AG09309 (cell line): ENCODE measurements at regions not wholly inside any gene's neighbourhood (a gene's known extent, or its start where the extent isn't known, plus 50 kb on each side); places are given as distances from the start of the nearest gene placed in this dataset.
"Not testable (repeated sequence)": the region's sequence is repeated elsewhere in the genome, so short reads cannot be mapped to it uniquely, and the experiment has no call there.

Experiments
- DNase-seq: peaks from one replicate; pipeline ENCODE4 v3.0.0-alpha.2; 2010; ENCODE audit warnings: low read depth
- H3K4me3 ChIP-seq: 2 replicates; pipeline ENCODE4 v1.5.1; 2011; ENCODE audit warnings: mild to moderate bottlenecking, low read depth, low read length, moderate library complexity; ENCODE audit not compliant: control insufficient read depth
- TF ChIP-seq, protein P1 (sequence below): IDR thresholded peaks from 2 replicates; pipeline ENCODE4 v1.5.1; 2011; ENCODE audit warnings: mild to moderate bottlenecking, low read depth, low read length, inconsistent platforms; ENCODE audit not compliant: insufficient read depth, control insufficient read depth; ENCODE audit errors: missing control alignments

DNA sequence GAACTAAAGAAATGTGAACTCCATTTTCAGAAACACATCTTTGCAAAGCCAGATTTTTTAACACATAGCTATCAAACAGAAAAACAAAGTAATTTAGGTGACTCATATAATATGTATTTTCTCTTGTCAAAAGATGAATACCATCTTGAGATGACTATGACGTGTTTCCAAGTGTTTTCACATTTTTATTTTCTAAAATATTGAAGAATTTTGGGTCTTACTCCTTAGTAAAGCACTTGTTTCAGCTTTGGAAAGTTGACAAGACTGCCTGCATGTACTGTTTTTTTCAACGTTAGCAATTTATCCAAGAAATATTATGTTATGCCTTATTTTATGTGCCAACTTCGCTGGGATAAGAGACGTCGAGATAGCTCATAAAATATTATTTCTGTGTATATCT, 733.9 kb upstream of the EPHA5 start:
- no peak for DNase-seq
- TF ChIP-seq, protein P1, sequence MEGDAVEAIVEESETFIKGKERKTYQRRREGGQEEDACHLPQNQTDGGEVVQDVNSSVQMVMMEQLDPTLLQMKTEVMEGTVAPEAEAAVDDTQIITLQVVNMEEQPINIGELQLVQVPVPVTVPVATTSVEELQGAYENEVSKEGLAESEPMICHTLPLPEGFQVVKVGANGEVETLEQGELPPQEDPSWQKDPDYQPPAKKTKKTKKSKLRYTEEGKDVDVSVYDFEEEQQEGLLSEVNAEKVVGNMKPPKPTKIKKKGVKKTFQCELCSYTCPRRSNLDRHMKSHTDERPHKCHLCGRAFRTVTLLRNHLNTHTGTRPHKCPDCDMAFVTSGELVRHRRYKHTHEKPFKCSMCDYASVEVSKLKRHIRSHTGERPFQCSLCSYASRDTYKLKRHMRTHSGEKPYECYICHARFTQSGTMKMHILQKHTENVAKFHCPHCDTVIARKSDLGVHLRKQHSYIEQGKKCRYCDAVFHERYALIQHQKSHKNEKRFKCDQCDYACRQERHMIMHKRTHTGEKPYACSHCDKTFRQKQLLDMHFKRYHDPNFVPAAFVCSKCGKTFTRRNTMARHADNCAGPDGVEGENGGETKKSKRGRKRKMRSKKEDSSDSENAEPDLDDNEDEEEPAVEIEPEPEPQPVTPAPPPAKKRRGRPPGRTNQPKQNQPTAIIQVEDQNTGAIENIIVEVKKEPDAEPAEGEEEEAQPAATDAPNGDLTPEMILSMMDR = no peak
- H3K4me3 ChIP-seq = no peak overlapping the region

DNA sequence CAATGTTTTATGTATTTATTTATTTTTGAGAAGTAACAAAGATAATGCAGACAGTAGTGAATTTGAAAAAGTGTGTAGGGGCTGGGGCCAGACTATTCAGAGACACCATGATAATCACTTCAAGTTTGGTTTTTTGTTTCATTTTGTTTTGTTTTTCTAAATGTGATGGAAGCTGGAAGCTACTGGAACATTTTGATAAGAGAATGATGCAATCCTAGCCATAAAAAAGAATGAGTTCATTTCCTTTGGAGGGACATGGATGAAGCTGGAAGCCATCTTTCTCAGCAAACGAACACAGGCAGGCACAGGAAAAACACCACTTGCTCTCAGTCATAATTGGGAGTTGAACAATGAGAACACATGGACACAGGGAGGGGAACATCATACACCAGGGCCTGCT, 706.6 kb upstream of the EPHA5 start:
- H3K4me3 ChIP-seq = no peak overlapping the region
- TF ChIP-seq, protein P1 = no peak
- no peak for DNase-seq

GRCh38 chr4:66376396-66376795, 706.1 kb upstream of the EPHA5 start:
- no peak for DNase-seq
- H3K4me3 ChIP-seq = no peak overlapping the region
- TF ChIP-seq, protein P1 = no peak

DNA sequence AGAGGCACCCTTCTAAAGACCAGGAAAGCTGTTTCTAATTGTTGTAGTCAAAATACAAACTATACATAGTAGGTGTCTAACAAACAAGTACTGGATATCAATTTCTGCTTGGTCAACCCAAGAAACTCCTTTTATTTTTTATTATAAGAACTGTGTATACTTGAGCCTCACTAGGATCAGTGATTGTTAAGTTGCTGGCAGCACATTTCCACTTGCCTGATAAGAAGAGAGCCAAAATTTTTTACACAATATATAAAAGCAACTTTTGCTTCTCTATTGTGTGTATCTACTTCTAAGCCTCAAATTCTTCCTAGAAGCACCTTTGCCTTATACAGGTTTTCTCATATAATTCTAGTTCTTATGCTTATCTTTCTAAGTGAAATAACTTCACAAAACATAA, 703.0 kb upstream of the EPHA5 start:
- no peak overlapping the region for H3K4me3 ChIP-seq
- DNase-seq = no peak
- TF ChIP-seq, protein P1 = no peak

- DNase-seq = no peak
- TF ChIP-seq, protein P1 = no peak
- no peak overlapping the region for H3K4me3 ChIP-seq
These were observed 702.4 kb upstream of the EPHA5 start for GRCh38 chr4:66372706-66373105.

DNA sequence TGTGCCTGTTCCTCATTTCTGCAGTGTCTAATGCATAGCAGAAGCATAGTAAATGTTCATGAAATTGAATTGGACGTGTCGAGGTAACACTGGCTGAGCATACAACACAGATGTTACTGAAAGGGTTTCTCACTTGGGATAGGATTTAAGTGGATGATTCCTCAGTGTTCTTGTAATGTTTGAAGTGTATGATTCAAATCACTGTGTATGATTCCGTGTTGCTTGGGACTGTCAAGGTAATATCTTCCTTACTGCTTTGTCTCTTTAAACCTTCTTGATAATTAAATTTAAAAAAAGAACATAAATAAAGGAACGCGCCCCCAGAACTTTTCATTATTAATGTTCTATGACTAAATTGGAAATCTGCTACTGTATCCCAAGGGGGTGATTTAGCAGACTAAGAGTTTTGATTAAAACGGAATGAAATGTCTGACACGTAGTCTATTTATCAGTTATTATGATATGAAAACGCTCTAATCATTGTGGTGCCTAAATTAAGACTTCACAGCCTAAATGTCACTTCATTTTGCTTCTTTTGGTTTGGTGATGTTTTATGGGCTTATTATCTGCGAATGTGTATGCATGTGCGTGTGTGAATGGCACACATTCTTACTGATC, 696.9 kb upstream of the EPHA5 start:
- TF ChIP-seq, protein P1 = no peak
- DNase-seq = no peak
- H3K4me3 ChIP-seq = no peak overlapping the region

GRCh38 chr4:66360395-66360794, 690.1 kb upstream of the EPHA5 start:
- not testable (repeated sequence) for H3K4me3 ChIP-seq, DNase-seq
